Neural cell (in vitro differentiated cells): ENCODE measurements at regions not wholly inside any gene's neighbourhood (a gene's known extent, or its start where the extent isn't known, plus 50 kb on each side); places are given as distances from the start of the nearest gene placed in this dataset.

Source experiments
- H2AFZ ChIP-seq: fragments of 200-600, 300-800 bp; sonication (generic), shearing (Covaris generic); 2 replicates; pipeline ENCODE4 v1.6.0; 2014; ENCODE audit warnings: low read depth, mild to moderate bottlenecking, antibody characterized with exemption, low read length, moderate library complexity
- H3F3A ChIP-seq: fragments of 200-600 bp; shearing (Covaris generic); 2 replicates; pipeline ENCODE4 v1.6.1; 2016; ENCODE audit warnings: mild to moderate bottlenecking, moderate library complexity, mixed read lengths, antibody characterized with exemption, low read length; ENCODE audit not compliant: insufficient read depth, poor library complexity, severe bottlenecking
- H3K27ac ChIP-seq: fragments of 200-600, 300-800 bp; sonication (generic), shearing (Covaris generic); 2 replicates; pipeline ENCODE4 v1.5.1; 2014; ENCODE audit warnings: mild to moderate bottlenecking, low read length, moderate library complexity
- H3K27me3 ChIP-seq: fragments of 300-800, 200-600 bp; sonication (generic), shearing (Covaris generic); 2 replicates; pipeline ENCODE4 v1.6.0; 2014; ENCODE audit warnings: mild to moderate bottlenecking, low read depth, low read length, moderate library complexity; ENCODE audit not compliant: insufficient read depth
- H3K36me3 ChIP-seq: fragments of 300-800, 200-600 bp; sonication (generic), shearing (Covaris generic); 2 replicates; pipeline ENCODE4 v1.5.1; 2014; ENCODE audit warnings: mild to moderate bottlenecking, antibody characterized with exemption, low read length, moderate library complexity; ENCODE audit not compliant: insufficient read depth
- H3K4me2 ChIP-seq: fragments of 300-800, 200-600 bp; sonication (generic), shearing (Covaris generic); 2 replicates; pipeline ENCODE4 v1.6.0; 2014; ENCODE audit warnings: mild to moderate bottlenecking, low read length
- H3K4me3 ChIP-seq: fragments of 300-800, 200-600 bp; sonication (generic), shearing (Covaris generic); 2 replicates; pipeline ENCODE4 v1.5.1; 2014; ENCODE audit warnings: mild to moderate bottlenecking, low read length, moderate library complexity
- H3K79me2 ChIP-seq: fragments of 200-600 bp; shearing (Covaris generic); replicated peaks from 2 replicates; pipeline ENCODE4 v1.6.0; 2014; ENCODE audit warnings: mild to moderate bottlenecking, low read length, moderate library complexity; ENCODE audit not compliant: insufficient read depth
- H3K9ac ChIP-seq: fragments of 300-800, 200-600 bp; sonication (generic), shearing (Covaris generic); 2 replicates; pipeline ENCODE4 v1.6.1; 2016; ENCODE audit warnings: mild to moderate bottlenecking, low read length, mixed read lengths
- H3K9me2 ChIP-seq: fragments of 200-600 bp; shearing (Covaris generic); 2 replicates; pipeline ENCODE4 v1.6.1; 2016; ENCODE audit warnings: mild to moderate bottlenecking, low read length, mixed read lengths; ENCODE audit not compliant: insufficient read depth
- H3K9me3 ChIP-seq: fragments of 200-600, 300-800 bp; sonication (generic), shearing (Covaris generic); 2 replicates; pipeline ENCODE4 v1.6.1; 2016; ENCODE audit warnings: mild to moderate bottlenecking, mixed run types, low read length, moderate library complexity, mixed read lengths
- H4K20me1 ChIP-seq: fragments of 200-600 bp; shearing (Covaris generic); 2 replicates; pipeline ENCODE4 v1.6.1; 2016; ENCODE audit warnings: mild to moderate bottlenecking, mixed run types; ENCODE audit not compliant: insufficient read depth
- CTCF ChIP-seq: fragments of 450-650 bp; IDR thresholded peaks from 2 replicates; pipeline ENCODE4 v1.5.1; 2014; ENCODE audit warnings: antibody characterized with exemption, mild to moderate bottlenecking, moderate library complexity; ENCODE audit not compliant: poor library complexity, severe bottlenecking
- EP300 ChIP-seq: fragments of 450-650 bp; conservative IDR thresholded peaks from 2 replicates; pipeline ENCODE4 v1.6.1; 2014; ENCODE audit warnings: antibody characterized with exemption, mild to moderate bottlenecking, moderate library complexity; ENCODE audit not compliant: poor library complexity, severe bottlenecking
- EZH2 ChIP-seq: fragments of 200-600, 300-800 bp; shearing (Covaris generic), sonication (generic); IDR thresholded peaks from 2 replicates; pipeline ENCODE4 v1.6.1; 2014; ENCODE audit warnings: antibody characterized with exemption, low read length, borderline replicate concordance, mild to moderate bottlenecking; ENCODE audit not compliant: insufficient read depth, poor library complexity, severe bottlenecking
- MXI1 ChIP-seq: fragments of 450-650 bp; conservative IDR thresholded peaks from 2 replicates; pipeline ENCODE4 v1.6.1; 2014; ENCODE audit warnings: antibody characterized with exemption, mild to moderate bottlenecking; ENCODE audit not compliant: poor library complexity, severe bottlenecking
- POLR2AphosphoS5 ChIP-seq: IDR thresholded peaks from 2 replicates; pipeline ENCODE4 v1.6.1; 2012
- RAD21 ChIP-seq: fragments of 450-650 bp; conservative IDR thresholded peaks from 2 replicates; pipeline ENCODE4 v1.6.1; 2014; ENCODE audit warnings: antibody characterized with exemption, mild to moderate bottlenecking, moderate library complexity
- REST ChIP-seq: IDR thresholded peaks from 2 replicates; pipeline ENCODE4 v1.6.1; 2012; ENCODE audit warnings: borderline replicate concordance
- SMC3 ChIP-seq: fragments of 450-650 bp; conservative IDR thresholded peaks from 2 replicates; pipeline ENCODE4 v1.6.1; 2014; ENCODE audit warnings: antibody characterized with exemption, mild to moderate bottlenecking, moderate library complexity; ENCODE audit not compliant: poor library complexity
- TAF1 ChIP-seq: IDR thresholded peaks from 2 replicates; pipeline ENCODE4 v1.6.1; 2012; ENCODE audit warnings: low read depth

GRCh38 chr14:43183916-43184315, 1323.2 kb downstream of the FSCB start:
- Histone ChIP-seq H3K9me3 (no peaks in the 10 kb centered on the region), H3K36me3 (no peaks in the 10 kb centered on the region), H3K27me3 (no peaks in the 10 kb centered on the region), H3K9ac (no peak overlapping the region), H3F3A (no peaks in the 10 kb centered on the region), H3K4me2 (no peak overlapping the region), H2AFZ (no peak overlapping the region), H4K20me1 (no peaks in the 10 kb centered on the region), H3K27ac (no peak overlapping the region), H3K79me2 (no peaks in the 10 kb centered on the region), H3K9me2 (no peaks in the 10 kb centered on the region), H3K4me3 (no peak overlapping the region)
- no peak for TF ChIP-seq SMC3
- TF ChIP-seq POLR2AphosphoS5 = no peak
- no peak for TF ChIP-seq EZH2
- no peak for TF ChIP-seq TAF1
- TF ChIP-seq RAD21 = no peak
- TF ChIP-seq CTCF = no peak
- TF ChIP-seq EP300 = no peak
- no peak for TF ChIP-seq MXI1
- no peak for TF ChIP-seq REST

GRCh38 chr14:43175896-43176295, 1331.2 kb downstream of the FSCB start:
- Histone ChIP-seq H3K4me3 (no peak overlapping the region), H3K9me2 (no peaks in the 10 kb centered on the region), H3K9me3 (no peaks in the 10 kb centered on the region), H4K20me1 (no peaks in the 10 kb centered on the region), H3K27ac (no peak overlapping the region), H2AFZ (no peak overlapping the region), H3K36me3 (no peaks in the 10 kb centered on the region), H3K27me3 (no peaks in the 10 kb centered on the region), H3K9ac (no peak overlapping the region), H3K79me2 (no peaks in the 10 kb centered on the region), H3F3A (no peaks in the 10 kb centered on the region), H3K4me2 (no peak overlapping the region)
- TF ChIP-seq MXI1 = no peak
- no peak for TF ChIP-seq RAD21
- TF ChIP-seq POLR2AphosphoS5 = no peak
- no peak for TF ChIP-seq SMC3
- no peak for TF ChIP-seq EP300
- no peak for TF ChIP-seq CTCF
- TF ChIP-seq REST = no peak
- no peak for TF ChIP-seq EZH2
- no peak for TF ChIP-seq TAF1
